ENCODE measurements at regions not wholly inside any gene's neighbourhood (a gene's known extent, or its start where the extent isn't known, plus 50 kb on each side); places are given as distances from the start of the nearest gene placed in this dataset.

DNA sequence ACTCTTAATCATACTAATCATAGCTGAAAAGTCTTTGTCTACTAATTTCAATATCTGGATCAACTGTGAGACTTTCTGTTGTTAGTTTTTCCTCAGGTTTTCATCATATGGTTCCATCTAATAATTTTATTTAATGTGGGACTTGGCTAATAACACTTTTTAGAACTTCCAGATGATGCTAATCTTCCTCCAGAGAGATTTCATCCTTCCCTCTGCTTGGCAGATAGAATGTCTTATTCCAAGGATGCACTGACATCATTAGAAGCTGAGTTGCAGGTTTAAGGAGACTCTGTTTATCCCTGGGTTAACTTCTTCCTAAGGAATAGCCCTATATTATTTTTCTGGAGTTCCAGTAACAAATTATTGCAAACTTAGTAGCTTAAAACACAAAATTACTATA, 325.6 kb downstream of the COG6 start:
- DNase-seq, result no peak

- no peak for DNase-seq
Observed at GRCh38 chr13:39982745-39983144, 327.3 kb downstream of the COG6 start.

DNA sequence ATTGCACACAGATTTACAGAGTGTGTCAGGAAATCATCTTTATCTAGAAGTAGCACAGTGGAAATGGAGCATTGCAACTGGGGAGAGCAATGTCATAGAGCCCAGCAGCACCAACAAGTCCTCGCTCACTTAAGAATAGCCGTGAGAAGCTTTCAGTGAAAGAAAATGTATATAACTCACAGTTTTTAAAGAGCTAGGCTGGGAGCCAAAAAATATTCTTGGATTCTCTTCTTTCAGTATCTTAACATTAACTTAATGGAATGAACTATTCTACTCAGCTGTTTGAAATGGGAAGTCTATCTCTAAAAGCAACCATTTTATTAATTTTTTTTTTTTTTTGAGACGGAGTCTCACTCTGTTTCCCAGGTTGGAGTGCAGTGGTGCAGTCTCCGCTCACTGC, 329.6 kb downstream of the COG6 start:
- no peak for DNase-seq

- no peak for DNase-seq
Observed at GRCh38 chr13:39988351-39988750, 332.9 kb downstream of the COG6 start.

DNA sequence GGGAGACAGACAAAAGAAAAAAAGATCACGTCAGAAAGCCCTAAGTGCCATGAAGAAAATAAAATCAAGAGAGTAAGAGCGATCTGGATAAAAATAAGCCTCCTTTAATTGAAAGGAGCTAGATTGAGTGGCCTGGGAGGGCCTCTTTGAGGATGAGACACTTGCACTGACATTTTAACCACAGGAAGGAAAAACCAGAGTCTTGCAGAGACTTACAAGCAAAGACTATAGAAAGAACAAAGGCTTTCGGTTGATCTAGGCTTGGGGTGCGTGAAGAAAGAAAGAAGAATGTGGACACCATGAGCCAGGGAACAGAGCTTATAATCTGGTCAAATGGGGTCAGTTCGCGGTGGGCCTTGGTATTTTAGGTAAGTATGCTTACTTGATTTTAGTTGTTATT, 342.7 kb downstream of the COG6 start:
- no peak for DNase-seq

- DNase-seq, result no peak
Observed at GRCh38 chr13:40002016-40002415, 346.6 kb downstream of the COG6 start.

- DNase-seq, result no peak
Observed at GRCh38 chr13:40013554-40013953, 358.1 kb downstream of the COG6 start.

- DNase-seq, result no peak
Observed at GRCh38 chr13:40016953-40017660, 361.6 kb downstream of the COG6 start.

GRCh38 chr13:40017662-40018262, 362.3 kb downstream of the COG6 start:
- no peak for DNase-seq

- no peak for DNase-seq
Observed at GRCh38 chr13:40023595-40024203, 368.2 kb downstream of the COG6 start.

DNA sequence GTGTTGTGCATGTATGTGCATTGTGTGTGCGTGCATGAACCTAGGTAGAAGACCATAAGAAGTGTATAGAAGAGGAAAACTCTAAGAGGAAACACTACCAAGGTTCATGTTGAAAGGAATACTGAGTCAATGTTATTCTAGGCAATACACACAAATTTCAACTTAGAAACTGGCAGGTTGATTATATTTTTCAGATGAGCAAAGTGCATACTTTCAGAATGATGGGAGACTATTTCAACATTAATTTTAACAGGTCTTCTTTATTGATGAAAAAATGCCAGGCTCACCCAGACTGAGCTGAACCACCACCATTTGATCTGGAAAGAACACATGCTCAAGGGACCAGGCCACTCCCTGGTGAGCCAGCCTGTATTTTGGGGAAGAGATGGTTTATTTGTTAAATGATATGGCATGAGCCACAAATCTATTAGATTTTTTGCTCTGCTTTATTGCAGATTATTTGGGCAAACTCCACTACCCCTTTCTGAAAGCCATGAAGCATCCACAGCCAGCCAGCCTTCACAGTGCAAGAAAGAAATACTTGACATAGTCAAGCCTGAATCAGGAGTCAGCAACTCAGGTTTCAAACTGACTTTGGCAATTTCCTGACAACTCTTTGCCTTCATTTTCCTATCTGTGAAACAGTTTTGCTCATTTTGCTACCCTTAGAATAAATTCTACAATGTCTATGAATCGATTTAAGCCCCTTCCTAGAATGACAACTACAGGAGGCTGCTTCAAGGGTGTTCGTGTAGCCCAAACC, 368.9 kb downstream of the COG6 start:
- DNase-seq, result no peak

DNA sequence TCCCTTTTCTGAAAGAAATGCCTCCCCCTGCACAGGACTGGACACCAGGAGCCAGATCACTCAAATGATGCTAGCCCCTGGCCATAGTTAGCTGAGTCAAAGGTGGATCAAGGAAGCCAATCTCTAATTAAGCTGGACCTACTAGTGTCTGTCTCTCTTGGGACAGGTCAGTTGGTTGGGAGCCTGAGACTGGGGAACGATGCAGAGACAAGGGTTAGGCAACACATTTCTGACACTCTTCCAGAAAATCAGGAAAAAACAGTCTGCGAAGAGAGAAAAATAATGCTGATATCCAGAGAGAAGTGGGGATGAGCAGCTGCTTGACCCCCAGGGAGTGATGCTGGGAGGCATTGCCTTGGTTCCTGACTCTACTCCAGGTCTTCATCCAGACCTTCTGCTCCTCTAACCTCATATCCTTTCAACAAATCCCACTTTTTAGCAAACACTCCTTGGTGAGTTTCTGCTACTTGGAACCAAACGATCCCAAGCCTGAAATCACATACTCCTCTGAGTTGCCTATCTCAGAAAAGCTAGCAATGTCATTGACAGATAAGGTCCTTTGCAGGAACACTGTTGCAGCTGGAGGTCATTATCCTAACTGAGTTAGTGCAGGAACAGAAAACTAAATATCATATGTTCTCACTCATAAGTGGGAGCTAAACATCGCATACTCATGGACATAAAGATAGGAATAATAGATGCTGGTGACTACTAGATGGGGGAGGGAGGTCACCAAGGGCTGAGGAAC, 369.7 kb downstream of the COG6 start:
- DNase-seq, result no peak

DNA sequence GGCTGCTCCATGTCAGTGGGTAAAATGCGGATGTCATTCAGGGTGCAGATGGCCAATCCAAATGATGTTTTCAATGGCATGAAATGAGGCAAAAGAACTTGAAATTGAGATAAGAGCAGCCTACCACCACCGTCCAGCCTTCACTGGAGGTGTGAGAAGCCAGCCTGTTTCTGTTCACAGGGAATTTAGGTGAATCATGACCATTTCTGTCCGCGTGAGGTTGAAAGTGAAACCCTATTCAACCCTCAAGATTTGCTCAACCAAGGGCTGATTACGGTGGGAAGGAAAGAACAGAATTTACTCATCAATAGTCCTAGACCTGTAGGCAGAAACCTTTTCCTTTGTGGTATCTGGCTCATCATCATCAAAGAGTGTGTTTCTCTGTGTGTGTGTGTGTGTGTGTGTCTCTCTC, 370.7 kb downstream of the COG6 start:
- no peak for DNase-seq

GRCh38 chr13:40026741-40027140, 371.3 kb downstream of the COG6 start:
- no peak for DNase-seq

- no peak for DNase-seq
Observed at GRCh38 chr13:40028446-40028845, 373.0 kb downstream of the COG6 start.

DNA sequence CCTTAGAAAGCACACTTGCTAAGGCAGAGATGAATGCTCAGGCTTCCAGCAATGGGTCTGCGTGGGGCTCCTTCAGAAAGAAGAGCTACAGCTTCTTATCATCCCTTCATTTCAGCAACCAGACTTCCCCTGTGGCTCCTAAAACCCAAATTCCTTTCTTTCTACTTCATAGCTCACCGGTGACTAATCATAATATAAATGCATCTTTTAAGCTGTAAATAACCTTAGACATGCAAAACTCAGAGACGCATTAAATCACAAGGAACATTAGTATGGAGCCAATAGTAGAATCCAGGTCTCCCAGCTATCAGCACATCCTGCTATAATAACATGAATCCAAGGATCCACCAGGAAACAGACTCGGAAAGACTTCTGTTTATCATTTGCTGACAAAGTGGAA, 375.6 kb downstream of the COG6 start:
- no peak for DNase-seq

DNA sequence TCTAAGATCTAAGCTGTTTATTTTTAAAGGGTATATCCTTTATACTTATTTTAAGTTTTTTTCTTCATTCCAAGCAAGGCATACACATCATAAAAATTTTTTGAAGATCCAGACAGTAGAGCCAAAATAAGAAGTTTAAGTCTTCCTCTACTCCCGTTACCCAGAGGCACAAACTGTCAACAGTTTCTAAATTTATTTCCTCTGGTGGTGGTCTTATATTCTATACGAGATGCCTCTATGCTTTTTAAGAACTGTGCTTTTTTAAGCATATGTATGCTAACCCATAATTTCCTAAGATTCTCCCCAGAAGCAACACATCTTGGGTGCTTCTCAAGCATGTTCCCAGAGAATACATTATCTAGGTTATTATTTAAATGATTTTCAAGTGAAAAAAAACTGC, 383.6 kb downstream of the COG6 start:
- no peak for DNase-seq

DNA sequence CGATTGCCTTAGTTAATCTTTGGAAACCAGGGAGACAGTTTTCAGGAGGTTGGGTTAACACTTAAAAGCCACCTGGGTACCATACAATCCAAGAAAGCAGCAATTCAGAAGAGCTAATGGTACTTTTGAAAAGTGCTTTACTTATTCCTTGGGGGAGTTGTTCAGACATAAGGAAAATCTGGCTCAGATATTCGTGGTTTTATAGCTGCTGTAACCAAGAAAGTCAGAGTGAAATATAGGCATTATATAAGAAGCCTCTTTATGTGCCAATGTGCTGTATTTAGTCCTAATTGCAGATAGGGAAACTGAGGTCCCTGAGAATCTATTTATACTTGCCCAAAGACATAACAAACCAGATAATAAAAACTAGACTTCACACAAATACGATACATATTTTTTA, 387.5 kb downstream of the COG6 start:
- DNase-seq, result no peak

DNA sequence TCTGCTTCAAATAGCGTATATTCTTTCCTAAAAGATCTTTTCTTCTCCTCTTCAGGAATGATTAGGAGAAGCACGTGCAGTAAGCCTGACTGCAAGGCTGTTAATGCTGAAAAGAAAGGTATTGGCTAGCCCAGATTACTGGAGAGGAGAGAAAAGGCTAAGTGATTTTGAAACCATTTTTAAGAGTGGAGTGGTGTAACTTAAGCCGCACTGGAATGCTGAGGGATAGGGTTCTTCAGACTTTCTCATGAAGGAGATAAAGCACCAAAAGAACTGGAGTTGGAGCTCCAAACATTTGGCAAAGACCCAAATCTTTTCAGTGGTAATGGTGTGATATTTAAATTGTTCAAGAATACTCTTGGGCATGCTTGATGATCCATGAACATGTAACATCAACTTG, 388.3 kb downstream of the COG6 start:
- DNase-seq, result no peak

DNA sequence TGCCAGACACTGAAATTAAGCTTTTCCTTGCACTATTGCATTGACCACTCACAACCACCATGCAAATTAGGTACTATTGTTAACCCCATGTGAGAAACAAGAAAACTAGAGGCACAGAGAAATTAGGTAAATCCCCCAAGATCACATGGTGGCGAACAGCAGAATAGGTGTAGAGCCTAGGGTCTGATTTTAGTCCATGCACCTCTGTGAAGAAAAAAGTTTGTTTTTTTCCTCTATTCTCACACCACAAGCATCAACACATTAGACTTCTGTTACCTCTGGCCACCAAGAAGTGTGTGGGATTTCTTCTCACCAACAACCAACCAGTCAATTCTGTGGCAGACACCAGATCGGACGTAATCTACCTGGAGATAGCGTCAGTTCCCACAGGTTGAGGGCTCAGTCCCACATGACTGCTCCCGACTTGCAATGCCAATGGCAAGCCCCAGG, 391.9 kb downstream of the COG6 start:
- DNase-seq, result no peak

- no peak for DNase-seq
Observed at GRCh38 chr13:40048551-40048950, 393.1 kb downstream of the COG6 start.

DNA sequence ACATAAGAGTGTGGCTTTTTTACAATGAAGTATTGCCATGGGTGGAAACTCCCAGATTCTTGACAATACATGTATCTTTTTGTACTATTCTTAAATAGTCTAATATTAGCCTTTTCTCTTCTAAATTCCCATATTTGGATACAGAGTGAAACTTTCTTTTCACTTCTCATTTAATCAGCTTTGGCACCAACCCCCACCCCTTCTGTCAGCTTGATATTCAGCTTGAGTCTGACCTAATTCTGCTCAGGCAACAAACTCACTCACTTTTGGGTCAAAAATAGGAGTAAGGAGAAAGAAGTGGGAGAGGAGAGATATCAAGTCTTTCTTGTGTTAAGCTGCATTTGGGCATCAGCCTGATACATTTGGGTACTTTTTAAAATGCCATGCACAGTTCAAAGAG, 397.5 kb downstream of the COG6 start:
- DNase-seq, result no peak

GRCh38 chr13:40053401-40053800, 397.9 kb downstream of the COG6 start:
- DNase-seq, result no peak

Data from AML-193 (cell line).